HCT116 (cell line): ENCODE measurements at regions not wholly inside any gene's neighbourhood (a gene's known extent, or its start where the extent isn't known, plus 50 kb on each side); places are given as distances from the start of the nearest gene placed in this dataset.

ENCODE experiments used
- ATAC-seq: fragments of 200-7000 bp; cut with Tn5 transposase; 2 replicates; pipeline ENCODE4 v1.9.1; 2020; ENCODE audit warnings: mild to moderate bottlenecking, moderate library complexity
- BruUV-seq: library from RNA; stranded (reverse); fragments of 400-500 nt; replicated peaks from 2 replicates; lab custom pipeline; 2021; lab: Mats Ljungman, UMichigan
- CTCF ChIA-PET: fragments of 300-600 bp; sonication (Branson Sonifier 250); formaldehyde crosslinking; loops from one replicate; lab custom pipeline; 2021; ENCODE audit warnings: antibody characterized with exemption; lab: Charles Lee
- POLR2A ChIA-PET: fragments of 300-600, 350-600 bp; sonication (Branson Sonifier 250); formaldehyde crosslinking; loops from one replicate; lab custom pipeline; 2021; ENCODE audit warnings: antibody characterized with exemption; lab: Charles Lee
- RAD21 ChIA-PET, 2 experiments: fragments of 300-600 bp; sonication (Branson Sonifier 250); formaldehyde crosslinking; loops; one replicate each; lab custom pipeline; 2023; ENCODE audit warnings: low total read pairs in 2 of 2; ENCODE audit not compliant: uncharacterized antibody in 2 of 2, unreplicated experiment in 2 of 2, low non-redundant PET in 1 of 2; lab: Charles Lee
- DNase-seq: peaks from one replicate; pipeline ENCODE4 v3.0.0-alpha.2; 2010; ENCODE audit warnings: low read depth, low spot score
- H2AFZ ChIP-seq: fragments of 200-600 bp; shearing (Covaris generic), sonication (generic); 2 replicates; pipeline ENCODE4 v1.6.1; 2017; ENCODE audit warnings: low read depth, mixed run types, mixed read lengths, antibody characterized with exemption, low read length; ENCODE audit not compliant: poor library complexity, severe bottlenecking
- H3K27ac ChIP-seq: 2 replicates; pipeline ENCODE4 v1.5.1; 2012; ENCODE audit warnings: low read depth, low read length
- H3K27me3 ChIP-seq: fragments of 200-600 bp; sonication (generic); 2 replicates; pipeline ENCODE4 v1.6.1; 2016; ENCODE audit warnings: mixed run types, low read length, mixed read lengths; ENCODE audit not compliant: insufficient read depth
- H3K36me3 ChIP-seq, 2 experiments: fragments of 200-500 bp in 1 of 2; fragments of 200-600 bp in 1 of 2; sonication (Bioruptor generic) in 1 of 2; sonication (generic) in 1 of 2; 2 replicates each; pipeline versions ENCODE4 v1.5.1 to v1.6.1; 2014 to 2016; ENCODE audit warnings: low read length in 2 of 2, inconsistent platforms in 1 of 2, mixed read lengths in 1 of 2, mixed run types in 1 of 2; ENCODE audit not compliant: insufficient read depth in 2 of 2, control insufficient read depth in 1 of 2
- H3K4me1 ChIP-seq, 2 experiments: fragments of 200-600 bp in 1 of 2; sonication (generic) in 1 of 2; 2 replicates each; pipeline versions ENCODE4 v1.5.1 to v1.6.1; 2012 to 2017; ENCODE audit warnings: low read length in 2 of 2, inconsistent platforms in 1 of 2, mild to moderate bottlenecking in 1 of 2, mixed read lengths in 1 of 2, mixed run types in 1 of 2, moderate library complexity in 1 of 2; ENCODE audit not compliant: insufficient read depth in 2 of 2, control insufficient read depth in 1 of 2
- H3K4me2 ChIP-seq: fragments of 200-600 bp; sonication (generic); 2 replicates; pipeline ENCODE4 v1.6.1; 2017; ENCODE audit warnings: mixed run types, low read length, mixed read lengths
- H3K4me3 ChIP-seq, 2 experiments: fragments of 200-600 bp in 1 of 2; sonication (generic) in 1 of 2; replicated peaks in 1 of 2; 2 replicates each; pipeline ENCODE4 v1.5.1; 2011 to 2016; ENCODE audit warnings: low read length in 2 of 2, control low read depth in 1 of 2, low read depth in 1 of 2, mild to moderate bottlenecking in 1 of 2, mixed read lengths in 1 of 2, mixed run types in 1 of 2
- H3K79me2 ChIP-seq: fragments of 200-600 bp; sonication (generic); 2 replicates; pipeline ENCODE4 v1.6.1; 2017; ENCODE audit warnings: mild to moderate bottlenecking, mixed run types, low read length, moderate library complexity, mixed read lengths; ENCODE audit not compliant: insufficient read depth
- H3K9ac ChIP-seq: fragments of 200-600 bp; sonication (generic); 2 replicates; pipeline ENCODE4 v1.6.1; 2016; ENCODE audit warnings: low read length, mixed read lengths
- H3K9me2 ChIP-seq: fragments of 200-600 bp; sonication (generic), shearing (Covaris generic); 2 replicates; pipeline ENCODE4 v1.6.1; 2017; ENCODE audit warnings: mixed run types, mild to moderate bottlenecking, moderate library complexity; ENCODE audit not compliant: insufficient read depth
- H3K9me3 ChIP-seq, 2 experiments: fragments of 200-500 bp in 1 of 2; fragments of 200-600 bp in 1 of 2; sonication (Bioruptor generic) in 1 of 2; sonication (generic) in 1 of 2; 2 replicates each; pipeline ENCODE4 v1.6.1; 2014 to 2017; ENCODE audit warnings: low read length in 2 of 2, mixed read lengths in 2 of 2, inconsistent platforms in 1 of 2, low read depth in 1 of 2, mild to moderate bottlenecking in 1 of 2, mixed run types in 1 of 2, moderate library complexity in 1 of 2; ENCODE audit not compliant: control insufficient read depth in 1 of 2, insufficient read depth in 1 of 2
- H4K20me1 ChIP-seq: fragments of 200-600 bp; sonication (generic), shearing (Covaris generic); 2 replicates; pipeline ENCODE4 v1.6.1; 2017; ENCODE audit warnings: mixed run types, mild to moderate bottlenecking, moderate library complexity; ENCODE audit not compliant: insufficient read depth
- ATF3 ChIP-seq: IDR thresholded peaks from 2 replicates; pipeline ENCODE4 v1.6.1; 2012
- CBX3 ChIP-seq: IDR thresholded peaks from 2 replicates; pipeline ENCODE4 v1.6.1; 2012; ENCODE audit warnings: low read depth
- CTCF ChIP-seq, 3 experiments: fragments of 200-600 bp in 1 of 3; sonication (generic) in 1 of 3; IDR thresholded peaks in 2 of 3; conservative IDR thresholded peaks in 1 of 3; 2 replicates each; pipeline ENCODE4 v1.5.1; 2012 to 2017; ENCODE audit warnings: low read depth in 2 of 3, low read length in 2 of 3, antibody characterized with exemption in 1 of 3, borderline replicate concordance in 1 of 3, control low read depth in 1 of 3, mild to moderate bottlenecking in 1 of 3, mixed read lengths in 1 of 3, mixed run types in 1 of 3, moderate library complexity in 1 of 3; ENCODE audit not compliant: insufficient read depth in 1 of 3
- EZH2 ChIP-seq: fragments of 200-600 bp; sonication (generic); IDR thresholded peaks from 2 replicates; pipeline ENCODE4 v1.6.1; 2017; ENCODE audit warnings: antibody characterized with exemption, mixed run types
- MAX ChIP-seq: IDR thresholded peaks from 2 replicates; pipeline ENCODE4 v1.6.1; 2012
- POLR2AphosphoS5 ChIP-seq: IDR thresholded peaks from 2 replicates; pipeline ENCODE4 v1.6.1; 2011; ENCODE audit warnings: mild to moderate bottlenecking, low read depth, low read length, moderate library complexity
- REST ChIP-seq: IDR thresholded peaks from 2 replicates; pipeline ENCODE4 v1.6.1; 2012; ENCODE audit warnings: low read depth
- SP1 ChIP-seq: IDR thresholded peaks from 2 replicates; pipeline ENCODE4 v1.6.1; 2012; ENCODE audit warnings: low read depth
- SRF ChIP-seq: IDR thresholded peaks from 2 replicates; pipeline ENCODE4 v1.6.1; 2012; ENCODE audit warnings: low read depth
- YY1 ChIP-seq: IDR thresholded peaks from 2 replicates; pipeline ENCODE4 v1.6.1; 2011; ENCODE audit warnings: low read length, low read depth, moderate library complexity, mild to moderate bottlenecking; ENCODE audit not compliant: insufficient replicate concordance; ENCODE audit errors: extremely low read depth
- ZFX ChIP-seq: fragments of 450-650 bp; IDR thresholded peaks from 2 replicates; pipeline ENCODE4 v1.6.1; 2017
- ZNF274 ChIP-seq: fragments of 200-500 bp; sonication (Bioruptor generic); IDR thresholded peaks from 2 replicates; pipeline ENCODE4 v1.6.1; 2014; ENCODE audit warnings: mild to moderate bottlenecking, low read depth, low read length, inconsistent platforms
- intact Hi-C: fragments of 100-400 bp; cut with micrococcal nuclease; formaldehyde crosslinking; loops from 2 replicates; pipeline ENCODE4 v1.10.0; 2022

- CTCF ChIA-PET, result no interaction called here
- no TSS peak for BruUV-seq
- no peaks in the 10 kb centered on the region for H3K9me3 ChIP-seq
- no peak overlapping the region for H2AFZ ChIP-seq
- no peaks in the 10 kb centered on the region for H3K4me1 ChIP-seq
- TF ChIP-seq CTCF (IDR thresholded peaks at IDR 0.05 in 2 of 3, conservative IDR thresholded peaks at IDR 0.05 in 1 of 3; ENCODE audit: borderline replicate concordance in 1 of 3, insufficient read depth in 1 of 3, low read depth in 2 of 3, low read length in 2 of 3) (no peak), ZFX (no peak), SP1 (no peak), CBX3 (no peak), ZNF274 (no peak), YY1 (no peak), POLR2AphosphoS5 (no peak)
- no peak overlapping the region for H3K27ac ChIP-seq
- intact Hi-C loops, result no loop called here
- DNase-seq (no peak), ATAC-seq (no peak)
- H3K9ac ChIP-seq, result no peak overlapping the region
- no peak overlapping the region for H3K4me2 ChIP-seq
- POLR2A ChIA-PET, result no interaction called here
- H3K36me3 ChIP-seq, result no peaks in the 10 kb centered on the region
- H3K9me2 ChIP-seq, result no peaks in the 10 kb centered on the region
- H3K79me2 ChIP-seq, result no peaks in the 10 kb centered on the region
- H3K27me3 ChIP-seq, result no peaks in the 10 kb centered on the region
- RAD21 ChIA-PET, result no interaction called here
- H4K20me1 ChIP-seq, result no peaks in the 10 kb centered on the region
- H3K4me3 ChIP-seq, result no peak overlapping the region
Measured at GRCh38 chr1:4433075-4433474, 221.3 kb upstream of the AJAP1 start.

GRCh38 chr1:4444086-4444485 is 210.3 kb upstream of the AJAP1 start:
- intact Hi-C loops, result no loop called here
- Histone ChIP-seq H3K79me2 (no peaks in the 10 kb centered on the region), H3K27ac (no peak overlapping the region), H3K9ac (no peak overlapping the region), H4K20me1 (no peaks in the 10 kb centered on the region), H3K4me1 (no peaks in the 10 kb centered on the region), H3K27me3 (0 out of 2 replicates have a peak, but pooled peaks cover 3% of the 10 kb centered on the region), H3K36me3 (no peaks in the 10 kb centered on the region), H3K9me3 (no peaks in the 10 kb centered on the region), H3K4me2 (no peak overlapping the region), H3K4me3 (no peak overlapping the region), H2AFZ (no peak overlapping the region), H3K9me2 (no peaks in the 10 kb centered on the region)
- CTCF ChIA-PET, result no interaction called here
- ATAC-seq (no peak), DNase-seq (no peak)
- no peak for TF ChIP-seq EZH2
- no peak for TF ChIP-seq ZNF274
- TF ChIP-seq REST, result no peak
- TF ChIP-seq MAX, result no peak
- TF ChIP-seq ZFX, result no peak
- no peak for TF ChIP-seq POLR2AphosphoS5
- TF ChIP-seq YY1, result no peak
- TF ChIP-seq SRF, result no peak
- TF ChIP-seq ATF3, result no peak
- POLR2A ChIA-PET, result interaction anchor here (0.6 kb wide), 1 partner anchor 256 kb away, joined by 3 read pairs; no protein-coding TSS in a partner anchor
- RAD21 ChIA-PET, result no interaction called here
- BruUV-seq, result no TSS peak
